ENCODE measurements at regions not wholly inside any gene's neighbourhood (a gene's known extent, or its start where the extent isn't known, plus 50 kb on each side); places are given as distances from the start of the nearest gene placed in this dataset.

DNA sequence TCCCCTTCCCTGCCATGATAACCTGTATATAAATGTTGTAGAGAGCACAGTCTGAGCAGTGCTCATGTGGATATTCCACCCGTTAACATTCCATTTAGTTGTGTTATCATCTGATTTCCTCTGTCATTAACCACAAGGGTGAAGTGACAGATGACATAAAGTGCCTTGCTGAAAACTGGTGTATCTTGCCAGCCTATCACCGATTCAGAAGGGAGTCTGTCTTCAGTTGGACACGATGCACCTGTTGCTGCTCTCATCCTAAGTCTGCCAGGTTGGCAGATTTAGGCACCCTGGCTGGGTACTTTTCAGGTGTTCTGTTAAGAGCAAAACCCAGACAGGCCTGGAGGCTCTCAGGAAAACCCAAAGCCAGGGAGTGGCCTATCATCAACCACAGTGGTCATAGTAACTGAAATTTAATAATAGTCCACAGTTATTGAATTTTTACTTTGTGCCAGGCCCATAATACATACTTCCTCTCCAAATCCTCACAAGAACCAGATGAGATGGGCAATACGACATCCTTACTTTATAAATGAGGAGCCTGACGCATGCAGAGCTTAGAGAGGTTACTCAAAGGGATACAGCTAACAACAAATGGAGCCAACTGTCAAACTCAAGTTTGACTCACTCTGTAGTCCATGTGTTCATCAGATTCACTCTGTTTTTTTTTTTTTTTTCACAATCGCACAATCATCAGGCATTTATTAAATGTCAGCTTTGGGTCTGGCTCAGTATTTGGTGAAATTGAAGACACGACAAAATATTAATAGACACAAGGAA is 100.7 kb upstream of the SPRY4 start:
- TF ChIP-seq EGR1 (IDR thresholded peaks at IDR 0.05) (no peak), CEBPB (IDR thresholded peaks at IDR 0.05) (no peak), REST (IDR thresholded peaks at IDR 0.05; ENCODE audit: low read depth) (no peak), EP300 (IDR thresholded peaks at IDR 0.05; ENCODE audit: borderline replicate concordance) (no peak), CREB1 (IDR thresholded peaks at IDR 0.05; ENCODE audit: low read depth) (no peak), YY1 (IDR thresholded peaks at IDR 0.05; ENCODE audit: low read depth) (no peak), TCF12 (IDR thresholded peaks at IDR 0.05; ENCODE audit: low read depth) (no peak), TAF1 (IDR thresholded peaks at IDR 0.05; ENCODE audit: low read depth) (no peak)
